Transverse colon (tissue), 4 donors: ENCODE measurements at regions not wholly inside any gene's neighbourhood (a gene's known extent, or its start where the extent isn't known, plus 50 kb on each side); places are given as distances from the start of the nearest gene placed in this dataset.

Source experiments
- DNase-seq: peaks from one replicate; pipeline ENCODE4 v3.0.0-alpha.2; 2019
- H3K27ac ChIP-seq, 4 donors: fragments of 200-600 bp; sonication (generic); 2 replicates each; pipeline ENCODE4 v1.5.1; 2016 to 2018; ENCODE audit warnings: inconsistent platforms in 4 of 4
- H3K27me3 ChIP-seq: fragments of 200-600 bp; sonication (generic); 2 replicates; pipeline ENCODE4 v1.5.1; 2017; ENCODE audit warnings: inconsistent platforms
- H3K36me3 ChIP-seq, 4 donors: fragments of 200-600 bp; sonication (generic); 2 replicates each; pipeline ENCODE4 v1.5.1; 2017 to 2019; ENCODE audit warnings: inconsistent platforms in 4 of 4
- H3K4me1 ChIP-seq, 4 donors: fragments of 200-600 bp; sonication (generic); 2 replicates each; pipeline ENCODE4 v1.5.1; 2017 to 2020; ENCODE audit warnings: inconsistent platforms in 4 of 4
- H3K4me3 ChIP-seq, 4 donors: fragments of 200-600 bp; sonication (generic); 1 replicate in 1 of 4; 2 replicates in 3 of 4; pipeline versions ENCODE4 v1.5.1 to v1.6.1; 2017 to 2019; ENCODE audit warnings: inconsistent platforms in 4 of 4
- H3K9me3 ChIP-seq, 2 donors: fragments of 200-600 bp; sonication (generic); 2 replicates each; pipeline ENCODE4 v1.5.1; 2017 to 2019; ENCODE audit warnings: inconsistent platforms in 2 of 2
- CTCF ChIP-seq, 5 experiments: fragments of 200-600 bp in 3 of 5; fragments of 450-650 bp in 2 of 5; sonication (generic) in 3 of 5; IDR thresholded peaks; 1 replicate in 2 of 5; 2 replicates in 3 of 5; pipeline ENCODE4 v1.5.1; 2016 to 2017; ENCODE audit warnings: antibody characterized with exemption in 5 of 5, inconsistent platforms in 3 of 5, mild to moderate bottlenecking in 2 of 5, moderate library complexity in 1 of 5
- EP300 ChIP-seq: sonication (generic); formaldehyde crosslinking; IDR thresholded peaks from one replicate; pipeline ENCODE4 v1.6.1; 2017; ENCODE audit warnings: antibody characterized with exemption, low read depth
- POLR2A ChIP-seq: fragments of 450-650 bp; IDR thresholded peaks from one replicate; pipeline ENCODE4 v1.6.1; 2016; ENCODE audit warnings: antibody characterized with exemption, mild to moderate bottlenecking, moderate library complexity
- POLR2AphosphoS5 ChIP-seq, 3 donors: sonication (generic); formaldehyde crosslinking; IDR thresholded peaks; one replicate each; pipeline ENCODE4 v1.6.1; 2016; ENCODE audit warnings: antibody characterized with exemption in 3 of 3
- WGBS, 2 donors: methylation state at CpG; one replicate each; pipeline ENCODE4 v1.1.5; 2018; ENCODE audit warnings: low coverage in 1 of 2; 5-methylcytosine and 5-hydroxymethylcytosine counted together
- in situ Hi-C, 4 donors: fragments of 200-750 bp; cut with MboI; loops; one replicate each; pipeline versions ENCODE4 v1.15.0 to v1.15.1; 2017; ENCODE audit warnings: low sequenced_read_pairs in 3 of 4, low pct_ligation_motif_present in 1 of 4, low pct_unique_long_range_greater_than_20kb in 1 of 4
- intact Hi-C: fragments of 100-400 bp; cut with DNase I; formaldehyde crosslinking; loops from one replicate; pipeline ENCODE4 v1.15.1; 2023; ENCODE audit warnings: low total_unique reads

- Histone ChIP-seq H3K27ac (no peak overlapping the region), H3K4me3 (no peak overlapping the region), H3K27me3 (no peaks in the 10 kb centered on the region), H3K9me3 (no peaks in the 10 kb centered on the region), H3K36me3 (no peaks in the 10 kb centered on the region), H3K4me1 (no peaks in the 10 kb centered on the region)
- DNase-seq: no peak
- WGBS, 2 donors: 93% methylated on average over 17 of the region's 17 CpGs; no CpG with 5 or more reads in 1 of the 2 donors
- TF ChIP-seq POLR2A (no peak), POLR2AphosphoS5 (IDR thresholded peaks at IDR 0.05) (no peak), EP300 (no peak), CTCF (IDR thresholded peaks at IDR 0.05) (no peak)
- in situ Hi-C loops: no loop called here
- intact Hi-C loops: no loop called here
These were observed 79.7 kb downstream of the TMEM17 start for GRCh38 chr2:62426154-62426912.

GRCh38 chr2:62425684-62426083 is 80.3 kb downstream of the TMEM17 start:
- intact Hi-C loops: no loop called here
- Histone ChIP-seq H3K9me3 (no peaks in the 10 kb centered on the region), H3K36me3 (no peaks in the 10 kb centered on the region), H3K4me3 (no peak overlapping the region), H3K27ac (no peak overlapping the region), H3K4me1 (no peaks in the 10 kb centered on the region), H3K27me3 (no peaks in the 10 kb centered on the region)
- in situ Hi-C loops: no loop called here
- WGBS, 2 donors: 88 to 100% methylated on average over 2 to 5 of the region's 5 CpGs
- TF ChIP-seq EP300 (no peak), POLR2AphosphoS5 (IDR thresholded peaks at IDR 0.05) (no peak), CTCF (IDR thresholded peaks at IDR 0.05) (no peak), POLR2A (no peak)
- no peak for DNase-seq

GRCh38 chr2:62424899-62425298 is 81.1 kb downstream of the TMEM17 start:
- no peak for DNase-seq
- Histone ChIP-seq H3K4me1 (no peaks in the 10 kb centered on the region), H3K27ac (no peak overlapping the region), H3K27me3 (no peaks in the 10 kb centered on the region), H3K4me3 (no peak overlapping the region), H3K36me3 (no peaks in the 10 kb centered on the region), H3K9me3 (no peaks in the 10 kb centered on the region)
- intact Hi-C loops: no loop called here
- in situ Hi-C loops: loop anchor here in 1 of 4 donors (25.0 kb wide), 1 partner anchor 438 kb away; no protein-coding TSS in a partner anchor
- WGBS, 2 donors: 49 to 60% methylated on average over 4 to 6 of the region's 6 CpGs
- TF ChIP-seq CTCF (IDR thresholded peaks at IDR 0.05) (no peak), POLR2A (no peak)

GRCh38 chr2:62423883-62424458 is 82.0 kb downstream of the TMEM17 start:
- Histone ChIP-seq H3K27me3 (no peaks in the 10 kb centered on the region), H3K4me1 (no peaks in the 10 kb centered on the region), H3K9me3 (peaks cover 0 to 4% of the 10 kb centered on the region in 2 donors), H3K36me3 (no peaks in the 10 kb centered on the region), H3K4me3 (no peak overlapping the region), H3K27ac (no peak overlapping the region)
- 41 to 75% methylated on average over 2 to 3 of the region's 3 CpGs for WGBS, 2 donors
- no peak for DNase-seq
- intact Hi-C loops: no loop called here
- TF ChIP-seq EP300 (no peak), POLR2A (no peak)
- in situ Hi-C loops: loop anchor here in 1 of 4 donors (25.0 kb wide), 1 partner anchor 437 kb away; no protein-coding TSS in a partner anchor
